Glomerular visceral epithelial cell (primary cell): ENCODE measurements at regions not wholly inside any gene's neighbourhood (a gene's known extent, or its start where the extent isn't known, plus 50 kb on each side); places are given as distances from the start of the nearest gene placed in this dataset.

Source experiments
- DNase-seq: peaks from one replicate; pipeline ENCODE4 v3.0.0-alpha.2; 2016; ENCODE audit errors: extremely low spot score

DNA sequence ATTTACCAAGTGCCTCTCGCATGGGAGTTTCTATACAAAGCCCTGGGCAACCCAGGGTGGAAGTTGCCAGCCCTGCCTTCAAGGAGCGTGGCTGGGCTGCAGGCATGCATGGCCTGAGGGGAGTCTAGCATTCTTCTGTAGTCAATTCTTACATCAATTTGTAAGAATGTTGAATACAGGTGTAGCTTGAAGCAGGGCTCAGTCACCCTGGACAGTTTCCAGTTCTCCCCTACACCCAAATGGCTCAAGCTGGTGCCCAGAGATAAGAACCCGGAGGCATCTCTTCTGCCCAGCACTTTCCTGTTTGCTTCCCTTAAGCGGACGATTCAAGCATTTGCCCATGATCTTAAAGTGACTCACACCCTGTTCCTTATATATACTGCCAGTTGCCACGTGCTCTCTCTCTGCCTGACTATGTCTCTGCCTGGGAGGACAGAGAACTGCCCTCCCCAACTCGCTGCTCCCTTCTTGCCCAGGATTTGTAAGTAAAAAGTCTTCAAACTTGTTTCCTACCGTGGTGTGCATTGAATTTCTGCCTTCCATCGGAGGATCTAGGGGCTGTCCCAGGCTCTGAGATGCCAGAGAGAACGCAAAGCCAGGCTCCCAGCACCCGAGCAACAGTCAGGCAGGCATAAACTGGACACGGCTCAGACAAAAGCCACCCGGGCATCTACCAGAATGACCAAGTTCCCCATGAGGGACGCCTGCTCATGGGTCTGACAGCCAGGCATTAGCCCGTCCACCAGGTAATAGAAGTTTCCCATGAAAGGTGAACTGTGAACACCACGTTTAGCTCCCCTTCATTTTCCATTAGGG, 50.9 kb upstream of the AJAP1 start:
- DNase-seq: no peak
